Panc1 (cell line): ENCODE measurements at regions not wholly inside any gene's neighbourhood (a gene's known extent, or its start where the extent isn't known, plus 50 kb on each side); places are given as distances from the start of the nearest gene placed in this dataset.

ENCODE experiments used
- ATAC-seq: fragments of 200-7000 bp; cut with Tn5 transposase; 2 replicates; pipeline ENCODE4 v1.9.1; 2020; ENCODE audit warnings: mild to moderate bottlenecking, moderate library complexity
- BruUV-seq: library from RNA; stranded (reverse); fragments of 400-500 nt; replicated peaks from 2 replicates; lab custom pipeline; 2021; lab: Mats Ljungman, UMichigan
- CTCF ChIA-PET: fragments of 300-600 bp; sonication (Branson Sonifier 250); formaldehyde crosslinking; loops from one replicate; lab custom pipeline; 2022; ENCODE audit warnings: antibody characterized with exemption; lab: Charles Lee
- POLR2A ChIA-PET: fragments of 300-600 bp; sonication (Branson Sonifier 250); formaldehyde crosslinking; loops from one replicate; lab custom pipeline; 2022; ENCODE audit warnings: antibody characterized with exemption; lab: Charles Lee
- DNase-seq: peaks from one replicate; pipeline ENCODE4 v3.0.0-alpha.2; 2010; ENCODE audit warnings: low read depth, low spot score
- H3K27ac ChIP-seq: 2 replicates; pipeline ENCODE4 v1.5.1; 2011; ENCODE audit warnings: mild to moderate bottlenecking, low read length, inconsistent platforms
- H3K27me3 ChIP-seq: fragments of 200-500 bp; sonication (Bioruptor generic); 2 replicates; pipeline ENCODE4 v1.6.0; 2014; ENCODE audit warnings: low read length, inconsistent platforms; ENCODE audit not compliant: control insufficient read depth, insufficient read depth
- H3K36me3 ChIP-seq: fragments of 200-500 bp; sonication (Bioruptor generic); 2 replicates; pipeline ENCODE4 v1.5.1; 2014; ENCODE audit warnings: inconsistent platforms, mild to moderate bottlenecking, low read length, moderate library complexity; ENCODE audit not compliant: control insufficient read depth, insufficient read depth
- H3K4me1 ChIP-seq: 2 replicates; pipeline ENCODE4 v1.5.1; 2011; ENCODE audit warnings: inconsistent platforms, mild to moderate bottlenecking, low read length, moderate library complexity; ENCODE audit not compliant: control insufficient read depth, insufficient read depth
- H3K4me3 ChIP-seq, 2 experiments: 2 replicates each; pipeline ENCODE4 v1.5.1; 2011 to 2012; ENCODE audit warnings: low read depth in 2 of 2, low read length in 2 of 2, mild to moderate bottlenecking in 2 of 2, inconsistent platforms in 1 of 2, moderate library complexity in 1 of 2
- H3K9me3 ChIP-seq: fragments of 200-500 bp; sonication (Bioruptor generic); 2 replicates; pipeline ENCODE4 v1.5.1; 2014; ENCODE audit warnings: low read depth, mild to moderate bottlenecking, inconsistent platforms, low read length, moderate library complexity; ENCODE audit not compliant: control insufficient read depth, insufficient read depth
- CTCF ChIP-seq: fragments of 450-650 bp; IDR thresholded peaks from 2 replicates; pipeline ENCODE4 v1.5.1; 2017; ENCODE audit warnings: mild to moderate bottlenecking
- POLR2AphosphoS5 ChIP-seq: IDR thresholded peaks from 2 replicates; pipeline ENCODE4 v1.6.1; 2012; ENCODE audit warnings: mild to moderate bottlenecking, low read depth, low read length, moderate library complexity
- REST ChIP-seq, 2 experiments: IDR thresholded peaks; 2 replicates each; pipeline ENCODE4 v1.6.1; 2011 to 2012; ENCODE audit warnings: low read depth in 2 of 2, control low read depth in 1 of 2, low read length in 1 of 2, mild to moderate bottlenecking in 1 of 2, moderate library complexity in 1 of 2; ENCODE audit not compliant: insufficient read depth in 1 of 2
- SIN3A ChIP-seq: IDR thresholded peaks from 2 replicates; pipeline ENCODE4 v1.6.1; 2012; ENCODE audit warnings: low read depth, mild to moderate bottlenecking, low read length, moderate library complexity, borderline replicate concordance; ENCODE audit not compliant: insufficient read depth
- TCF7L2 ChIP-seq: IDR thresholded peaks from 2 replicates; pipeline ENCODE4 v1.6.1; 2011; ENCODE audit warnings: mild to moderate bottlenecking, low read depth, low read length, inconsistent platforms
- in situ Hi-C: cut with HindIII; loops from 2 replicates; pipeline ENCODE4 v1.10.0; 2016; ENCODE audit warnings: low sequenced_read_pairs, low pct_unique_long_range_greater_than_20kb
- intact Hi-C: fragments of 100-400 bp; cut with micrococcal nuclease; formaldehyde crosslinking; loops from one replicate; pipeline ENCODE4 v1.10.0; 2022; ENCODE audit not compliant: unreplicated experiment

DNA sequence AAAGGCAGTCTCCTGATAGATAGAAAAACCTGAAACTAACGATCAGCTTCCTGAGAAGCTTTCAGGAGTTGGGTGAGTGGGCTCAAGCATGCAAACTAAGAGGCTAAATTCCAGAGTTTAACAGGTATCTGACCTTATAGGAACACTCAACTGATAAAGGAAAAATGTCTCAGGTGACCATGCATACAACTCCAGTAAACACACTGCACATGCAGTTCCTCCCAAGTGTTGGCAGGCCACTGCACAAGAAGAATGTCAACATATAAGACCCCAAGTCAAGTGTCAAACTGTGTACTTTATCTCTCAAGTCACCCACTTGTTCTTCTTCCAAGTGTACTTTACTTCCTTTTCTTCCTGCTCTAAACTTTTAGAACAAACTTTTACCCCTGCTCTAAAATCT, 981.2 kb downstream of the FAM133A start:
- DNase-seq, result no peak
- intact Hi-C loops, result no loop called here
- H3K4me3 ChIP-seq, result no peak overlapping the region
- ChIA-PET CTCF (no interaction called here), POLR2A (no interaction called here)
- no peak for ATAC-seq
- no peaks in the 10 kb centered on the region for H3K4me1 ChIP-seq
- TF ChIP-seq TCF7L2 (no peak), POLR2AphosphoS5 (no peak)
- H3K27ac ChIP-seq, result no peak overlapping the region
- BruUV-seq, result no TSS peak
- no peaks in the 10 kb centered on the region for H3K9me3 ChIP-seq
- no peaks in the 10 kb centered on the region for H3K27me3 ChIP-seq
- in situ Hi-C loops, result no loop called here
- no peaks in the 10 kb centered on the region for H3K36me3 ChIP-seq

- intact Hi-C loops, result no loop called here
These were observed 988.7 kb downstream of the FAM133A start for GRCh38 chrX:94662689-94663088.

More at GRCh38 chrX:94662689-94663088, 988.7 kb downstream of the FAM133A start:
- Histone ChIP-seq H3K27ac (no peak overlapping the region), H3K36me3 (no peaks in the 10 kb centered on the region), H3K4me3 (no peak overlapping the region), H3K4me1 (no peaks in the 10 kb centered on the region), H3K27me3 (no peaks in the 10 kb centered on the region), H3K9me3 (no peaks in the 10 kb centered on the region)
- no TSS peak for BruUV-seq
- ChIA-PET POLR2A (no interaction called here), CTCF (no interaction called here)
- no peak for DNase-seq
- no peak for TF ChIP-seq POLR2AphosphoS5
- no peak for TF ChIP-seq REST (IDR thresholded peaks at IDR 0.05; ENCODE audit: insufficient read depth in 1 of 2, low read depth in 2 of 2, low read length in 1 of 2)
- TF ChIP-seq TCF7L2, result no peak
- TF ChIP-seq SIN3A, result no peak
- TF ChIP-seq CTCF, result no peak
- ATAC-seq, result no peak
- in situ Hi-C loops, result no loop called here
